Kidney tubule cell (primary cell): ENCODE measurements at regions not wholly inside any gene's neighbourhood (a gene's known extent, or its start where the extent isn't known, plus 50 kb on each side); places are given as distances from the start of the nearest gene placed in this dataset.
A peak's percentile ranks its signal among the peaks of the same experiment; 100 is the strongest.
"Not testable (repeated sequence)": the region's sequence is repeated elsewhere in the genome, so short reads cannot be mapped to it uniquely, and the experiment has no call there.

ENCODE experiments used
- DNase-seq: peaks from one replicate; pipeline ENCODE4 v3.0.0-alpha.2; 2018; ENCODE audit warnings: low spot score

DNA sequence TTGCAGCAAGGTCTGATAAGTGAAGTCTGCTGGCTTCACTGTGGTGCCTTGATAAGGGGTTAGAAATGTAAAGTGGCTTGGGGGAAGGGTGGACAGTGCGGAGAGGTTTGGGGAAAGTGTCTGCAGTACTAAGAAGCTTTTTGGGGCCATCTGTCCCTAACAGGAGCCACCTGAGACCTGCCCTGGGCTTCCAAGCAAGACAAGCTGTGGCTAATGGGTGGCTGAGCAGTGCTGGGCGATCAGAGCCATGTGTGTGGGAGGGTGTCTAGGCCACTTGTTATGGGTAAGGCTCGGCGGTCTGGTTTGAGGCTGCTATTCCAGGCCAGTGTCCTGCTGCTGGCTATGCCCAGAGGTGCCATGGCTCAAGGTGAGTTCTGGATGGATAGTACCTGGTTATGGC lies 185.4 kb upstream of the MTMR8 start:
- DNase-seq, result no peak

DNA sequence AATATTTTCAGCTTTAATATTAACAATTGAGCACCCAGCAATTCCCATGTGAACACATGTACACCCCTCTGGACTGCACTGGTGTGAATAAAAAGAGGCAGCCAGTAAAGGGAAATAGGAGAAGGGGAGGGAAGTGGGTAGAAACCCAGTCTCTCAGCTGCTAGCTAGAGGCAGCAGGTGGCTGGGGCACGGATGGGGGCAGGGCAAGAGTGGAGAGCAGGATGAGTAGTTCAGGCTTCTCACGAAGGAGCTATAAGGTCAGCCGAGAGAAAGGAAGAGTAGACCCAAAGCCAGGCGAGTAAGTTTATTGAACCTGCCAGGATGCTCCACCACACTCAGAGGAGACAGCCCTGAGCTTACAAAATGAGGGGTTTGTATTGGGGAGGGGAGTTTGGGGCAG lies 184.8 kb upstream of the MTMR8 start:
- no peak for DNase-seq

DNA sequence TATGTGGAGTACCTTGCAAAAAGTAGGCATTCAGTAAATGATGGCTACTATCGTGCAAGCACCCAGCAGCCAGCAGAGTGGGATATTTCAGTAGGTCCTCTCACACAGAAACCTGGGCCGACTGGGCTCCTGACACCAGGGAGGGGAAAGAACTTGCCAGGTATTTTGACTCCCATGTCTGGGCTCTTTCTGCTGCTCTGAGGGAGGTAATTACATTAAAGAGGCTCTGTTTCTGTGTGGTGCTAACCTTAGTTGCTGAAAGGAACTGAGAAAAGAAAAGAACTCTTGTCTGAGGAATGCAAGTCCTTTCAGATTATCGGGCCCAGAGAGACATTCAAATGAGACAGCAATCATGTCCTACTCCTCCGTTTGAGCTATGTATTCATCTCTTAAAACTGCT lies 175.8 kb upstream of the MTMR8 start:
- DNase-seq, result no peak

DNA sequence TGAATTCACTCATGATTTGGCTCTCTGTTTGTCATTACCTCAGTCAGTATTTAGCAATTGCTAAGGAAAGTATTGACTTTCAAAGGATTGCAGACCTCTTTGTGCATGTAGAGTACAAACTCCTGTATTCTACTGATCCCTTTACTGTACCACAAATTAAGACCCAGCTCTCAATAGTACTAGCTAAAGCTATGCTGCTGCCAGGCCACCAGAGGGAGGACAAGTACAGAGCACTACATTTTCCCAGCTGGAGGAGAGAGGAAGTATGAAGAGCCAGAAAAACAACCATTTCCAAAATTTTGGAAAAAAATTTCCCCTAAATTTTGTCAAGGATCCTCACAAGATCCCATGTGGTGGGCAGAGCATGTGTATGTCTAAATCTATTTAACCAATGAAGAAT lies 175.0 kb upstream of the MTMR8 start:
- DNase-seq, result no peak

DNA sequence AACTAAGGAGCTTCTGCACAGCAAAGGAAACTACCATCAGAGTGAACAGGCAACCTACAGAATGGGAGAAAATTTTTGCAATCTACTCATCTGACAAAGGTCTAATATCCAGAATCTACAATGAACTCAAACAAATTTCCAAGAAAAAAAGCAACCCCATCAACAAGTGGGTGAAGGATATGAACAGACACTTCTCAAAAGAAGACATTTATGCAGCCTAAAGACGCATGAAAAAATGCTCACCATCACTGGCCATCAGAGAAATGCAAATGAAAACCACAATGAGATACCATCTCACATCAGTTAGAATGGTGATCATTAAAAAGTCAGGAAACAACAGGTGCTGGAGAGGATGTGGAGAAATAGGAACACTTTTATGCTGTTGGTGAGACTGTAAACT lies 170.1 kb upstream of the MTMR8 start:
- DNase-seq, result not testable (repeated sequence)

GRCh38 chrX:64549236-64549635 lies 154.0 kb upstream of the MTMR8 start:
- not testable (repeated sequence) for DNase-seq

DNA sequence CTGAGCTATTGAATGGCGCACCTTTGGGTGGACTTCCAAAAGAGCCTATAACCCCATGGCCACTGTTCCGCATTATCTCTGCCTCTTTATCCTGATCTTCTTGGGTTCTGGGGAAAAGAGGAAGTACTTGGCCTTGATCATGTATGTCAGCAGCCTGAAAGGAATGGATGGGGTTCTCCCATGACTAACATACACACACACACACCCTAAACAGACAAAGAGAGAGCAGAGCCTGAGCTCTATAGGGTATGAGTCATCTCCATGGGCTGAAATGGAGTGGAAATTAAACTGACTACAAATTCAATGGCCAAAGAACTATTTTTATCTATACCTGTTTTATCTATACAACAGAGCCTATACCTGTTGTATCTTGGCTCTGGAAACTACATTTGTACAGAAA lies 141.5 kb upstream of the MTMR8 start:
- peak; percentile 7 for DNase-seq
